SK-N-DZ (cell line): ENCODE measurements at regions not wholly inside any gene's neighbourhood (a gene's known extent, or its start where the extent isn't known, plus 50 kb on each side); places are given as distances from the start of the nearest gene placed in this dataset.

Experiments used
- DNase-seq: peaks from one replicate; pipeline ENCODE4 v3.0.0-alpha.2; 2015; ENCODE audit warnings: low spot score

DNA sequence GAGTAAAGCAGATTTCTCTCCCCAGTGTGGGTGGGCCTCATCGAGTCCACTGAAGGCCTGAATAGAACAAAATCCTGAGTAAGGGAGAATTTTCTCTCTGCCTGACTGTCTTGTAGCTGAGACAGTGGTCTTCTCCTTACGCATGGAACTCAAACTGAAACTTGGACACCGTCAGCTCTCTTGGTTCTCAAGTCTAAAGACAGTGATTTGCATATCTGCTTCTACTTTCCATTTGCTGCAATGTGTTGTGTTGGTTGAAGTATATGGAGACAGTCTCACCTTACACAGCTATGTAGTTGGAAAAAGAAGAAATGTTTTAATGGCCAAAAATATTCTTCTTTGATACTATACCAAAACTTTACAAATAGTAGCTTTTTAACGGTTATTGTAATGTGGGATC is 160.2 kb upstream of the LMNTD1 start:
- DNase-seq: no peak

DNA sequence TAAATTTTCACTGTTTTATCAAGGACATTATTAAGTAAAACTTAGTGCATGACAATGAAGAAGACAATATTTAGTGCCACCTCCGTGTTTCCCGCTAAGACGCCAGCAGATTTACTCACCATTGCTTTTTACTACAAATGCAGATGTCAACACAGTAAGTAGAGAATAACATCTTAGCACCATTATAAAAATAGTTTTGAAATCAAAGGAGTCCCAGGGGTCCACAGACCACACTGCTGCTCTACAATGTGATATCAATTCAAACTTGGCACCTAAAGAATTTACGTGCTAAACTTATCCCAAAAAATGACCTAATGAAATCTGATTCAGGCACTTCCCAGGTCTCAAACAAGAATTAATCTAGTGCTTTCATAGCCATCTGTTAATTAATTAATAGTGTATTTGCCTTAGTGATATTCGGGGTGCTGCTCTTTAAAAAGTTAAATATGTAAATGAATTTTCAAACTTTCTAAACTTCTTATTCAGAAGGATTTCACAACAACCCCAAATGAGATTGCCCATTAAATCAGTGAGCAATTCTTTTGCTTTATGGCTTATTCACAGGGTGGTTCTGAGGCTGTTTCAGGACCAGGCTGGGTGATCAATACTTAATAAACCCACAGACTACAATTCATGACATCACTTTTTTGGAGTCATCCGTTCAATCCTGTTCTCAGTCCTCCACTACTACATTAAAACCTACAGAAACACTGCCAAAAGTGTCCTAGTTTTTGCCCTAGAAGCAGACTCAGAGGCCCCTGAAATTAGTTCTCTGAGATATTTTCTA is 161.3 kb upstream of the LMNTD1 start:
- DNase-seq: no peak

DNA sequence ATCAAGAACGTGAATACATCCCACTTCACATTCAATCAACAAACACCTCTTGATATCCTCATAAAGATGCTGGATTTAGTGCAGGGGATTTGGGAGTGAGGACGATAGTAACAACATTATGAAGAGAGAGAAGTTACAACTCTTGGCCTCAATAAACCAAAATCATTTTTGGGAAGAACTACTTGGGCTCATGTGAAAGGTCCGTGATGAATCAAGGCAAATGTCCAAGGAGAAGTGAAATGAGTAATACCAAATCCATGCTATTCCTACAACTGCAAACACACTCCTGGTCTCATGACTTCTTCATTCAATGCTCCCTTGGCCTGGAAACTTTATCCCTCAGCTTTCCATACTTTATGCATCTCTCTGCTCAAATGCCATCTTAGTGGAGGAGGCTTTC is 162.0 kb upstream of the LMNTD1 start:
- no peak for DNase-seq

DNA sequence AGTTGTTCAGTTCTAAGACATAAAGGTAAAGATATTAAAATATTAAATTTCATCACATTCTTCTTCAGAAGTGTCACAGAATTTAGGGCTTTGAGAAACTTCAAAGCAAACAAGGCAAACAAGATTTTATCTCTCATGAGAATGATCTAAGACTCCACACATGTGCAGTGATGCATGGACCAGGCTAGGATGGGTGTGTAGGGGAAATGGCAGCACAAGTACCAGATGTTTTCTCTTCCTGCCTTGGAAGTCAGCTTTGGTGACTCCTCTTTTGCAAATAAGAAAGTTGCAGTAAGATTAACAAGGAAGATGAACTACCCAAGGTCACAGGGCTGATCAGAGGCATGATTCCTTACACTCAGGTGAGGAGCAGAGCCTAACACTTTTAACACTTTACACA is 163.8 kb upstream of the LMNTD1 start:
- DNase-seq: peak; percentile 85

DNA sequence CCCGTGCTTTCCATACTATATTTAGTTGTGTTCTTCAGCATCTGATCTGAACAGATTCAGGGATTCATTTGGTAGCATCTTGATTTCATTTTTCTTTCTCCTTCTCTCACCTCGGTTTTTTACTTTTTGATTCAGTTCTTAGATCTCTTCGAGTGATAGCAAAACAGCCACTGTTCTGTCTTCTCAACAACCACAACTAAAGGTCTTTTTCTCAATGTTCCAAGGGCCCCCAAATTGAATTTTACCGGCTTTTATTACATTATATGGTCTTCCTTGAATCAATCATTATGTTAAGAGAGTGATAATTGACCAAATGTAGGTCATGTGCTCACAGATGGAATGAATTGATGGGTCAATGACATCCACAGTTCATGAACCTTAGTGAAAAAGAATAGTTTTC is 164.5 kb upstream of the LMNTD1 start:
- peak; percentile 97 for DNase-seq

DNA sequence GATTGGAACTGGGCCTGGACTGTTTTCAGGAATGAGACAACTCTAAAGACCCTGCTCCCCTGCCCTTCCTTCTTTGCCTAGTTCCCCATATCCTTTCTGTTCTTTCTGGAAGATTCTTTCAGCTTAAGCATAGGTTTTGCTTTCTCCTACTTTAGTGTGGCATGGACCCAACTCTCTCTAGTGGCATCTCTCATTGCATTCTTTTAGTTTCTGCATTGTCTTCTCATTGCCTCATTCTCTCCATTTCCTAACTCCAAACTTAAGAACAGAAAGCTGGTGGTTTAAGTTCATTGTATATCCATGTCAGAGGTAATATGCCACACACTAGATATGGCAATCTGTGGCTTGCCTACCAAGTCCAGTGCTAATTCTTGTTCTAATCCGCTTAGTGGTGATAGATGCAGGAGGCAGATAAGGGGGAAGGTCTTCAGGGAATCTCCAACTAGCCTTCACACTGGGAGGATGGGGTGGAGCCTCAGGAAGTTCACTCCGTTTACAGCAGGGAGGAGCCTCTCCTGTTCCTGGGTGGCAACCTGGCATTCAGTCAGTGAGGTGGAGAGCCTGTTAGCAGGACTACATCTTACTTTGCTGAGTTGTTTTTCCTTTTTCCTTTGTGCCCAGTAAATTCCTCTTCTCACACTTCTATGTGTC is 165.1 kb upstream of the LMNTD1 start:
- peak; percentile 93 for DNase-seq

DNA sequence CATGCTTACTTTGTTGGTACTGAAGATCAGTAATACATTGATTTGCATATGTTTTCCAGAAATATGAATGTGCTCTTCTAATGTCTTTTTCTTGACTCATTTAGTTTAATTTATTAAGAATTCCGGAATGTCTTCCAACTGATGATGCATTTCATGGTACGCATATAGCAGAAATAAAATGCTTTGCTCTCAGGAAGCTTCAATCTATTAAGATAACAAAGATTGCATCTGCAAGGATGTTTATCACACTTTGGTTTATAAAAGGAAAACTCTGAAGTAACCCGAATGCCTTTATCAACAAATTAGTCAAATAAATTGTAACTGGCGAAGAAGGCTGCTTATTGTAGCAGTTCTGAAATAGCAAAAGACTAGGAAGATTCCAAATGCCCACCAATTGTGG is 166.4 kb upstream of the LMNTD1 start:
- no peak for DNase-seq

DNA sequence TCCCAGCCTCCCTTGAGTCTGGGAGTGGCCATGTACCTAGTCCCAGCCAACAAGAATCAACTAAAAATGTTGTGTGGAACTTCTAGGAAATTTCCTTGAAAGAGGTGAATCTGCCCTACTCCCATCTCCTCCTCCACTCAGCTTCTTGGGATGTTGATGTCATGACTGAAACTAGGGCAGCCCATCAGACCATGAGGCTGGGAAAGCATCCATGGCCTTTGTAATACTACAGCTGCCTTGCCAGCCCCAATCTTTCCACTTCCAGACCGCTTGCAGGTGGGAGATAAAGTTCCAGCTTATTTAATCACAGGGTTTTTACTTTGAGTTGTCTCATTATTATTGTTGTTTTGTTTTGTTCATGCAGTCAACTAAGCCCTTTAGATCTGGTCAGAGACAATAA is 170.3 kb upstream of the LMNTD1 start:
- no peak for DNase-seq

DNA sequence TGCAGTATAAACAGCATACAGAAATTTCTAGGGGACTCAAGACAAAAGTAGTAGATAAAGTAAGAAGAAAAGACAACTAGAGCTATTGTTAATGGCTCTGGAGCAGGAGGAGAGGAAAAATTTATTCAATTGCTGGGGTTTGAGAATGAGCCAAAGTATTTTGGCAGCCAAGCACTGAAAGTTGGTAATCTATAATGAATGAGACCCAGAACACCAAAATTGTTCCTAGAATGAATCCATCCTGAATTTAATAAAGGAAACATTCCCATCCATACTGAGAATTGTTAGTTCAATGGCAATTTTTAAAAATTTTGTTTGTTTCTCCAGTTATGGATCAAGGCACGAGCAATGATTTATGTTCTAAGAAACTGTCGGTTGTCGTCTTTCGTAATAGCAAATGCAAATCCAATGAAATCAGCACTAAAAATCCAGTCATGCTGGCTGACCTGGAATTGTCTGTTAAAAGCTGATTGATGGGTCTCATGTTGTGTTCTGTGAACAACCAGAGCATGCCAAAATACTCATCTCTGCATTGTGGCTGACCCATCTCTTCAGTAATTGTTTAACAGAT is 170.9 kb upstream of the LMNTD1 start:
- DNase-seq: no peak

DNA sequence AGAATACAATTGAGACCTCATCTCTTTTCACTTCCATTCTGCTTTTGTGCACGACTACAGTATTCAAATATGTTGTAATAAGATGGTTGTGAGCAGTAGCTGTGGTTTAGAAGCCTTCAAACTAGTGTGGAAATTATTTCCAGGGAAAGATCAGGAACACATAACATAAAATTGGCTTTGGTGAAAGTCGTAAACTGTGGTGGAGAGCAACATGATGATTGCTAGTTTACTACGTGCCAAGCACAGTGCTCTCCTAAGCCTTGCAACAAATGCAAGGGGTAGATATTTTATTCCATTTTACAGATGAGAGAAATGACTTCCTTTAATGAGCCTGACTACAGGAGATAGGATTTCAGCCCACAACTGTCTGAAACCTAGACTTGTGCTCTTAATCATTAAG is 172.4 kb upstream of the LMNTD1 start:
- DNase-seq: no peak

DNA sequence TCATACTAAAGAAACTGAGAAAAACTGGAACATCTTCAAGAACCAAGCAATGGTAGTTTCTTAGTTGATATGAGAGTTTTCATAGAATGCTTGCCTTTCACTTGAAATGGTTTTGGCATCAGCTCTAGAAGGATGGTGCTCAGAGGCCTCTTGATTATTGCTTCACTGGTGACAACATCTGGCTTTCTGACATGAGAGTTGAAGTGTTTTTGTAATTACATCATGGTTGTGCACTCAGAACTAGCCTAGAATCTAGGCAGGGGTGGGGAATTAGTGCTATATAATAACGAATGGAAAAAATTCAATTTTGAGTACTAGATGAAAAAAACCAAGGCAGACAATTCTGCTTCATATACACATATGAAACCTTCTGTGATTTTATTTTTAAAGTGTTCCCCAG is 172.8 kb upstream of the LMNTD1 start:
- DNase-seq: no peak

DNA sequence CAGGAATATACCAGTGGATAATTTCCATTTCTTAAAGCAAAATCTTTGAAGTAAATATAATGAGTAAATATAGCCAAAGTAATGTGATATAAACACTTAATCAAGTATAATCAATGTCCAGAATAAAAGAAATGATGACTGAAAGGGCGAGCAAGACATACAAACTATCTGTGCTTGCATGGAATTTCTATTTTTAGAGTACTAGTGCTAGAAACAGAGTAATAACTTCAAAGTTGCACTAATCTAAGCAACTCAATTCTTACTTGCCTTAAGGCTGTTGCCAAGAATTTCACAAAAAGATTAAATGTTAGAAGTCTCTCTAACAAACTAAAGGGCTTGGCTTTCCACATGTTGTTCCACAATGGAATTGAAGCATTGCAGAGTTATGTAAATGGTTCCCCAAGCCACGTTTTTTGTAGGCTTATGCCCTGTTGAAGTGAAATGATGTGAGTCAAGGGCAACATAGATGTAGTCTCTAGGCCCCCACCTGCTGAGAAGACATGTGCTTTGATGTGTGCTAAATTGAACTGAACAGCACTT is 175.0 kb upstream of the LMNTD1 start:
- DNase-seq: no peak

DNA sequence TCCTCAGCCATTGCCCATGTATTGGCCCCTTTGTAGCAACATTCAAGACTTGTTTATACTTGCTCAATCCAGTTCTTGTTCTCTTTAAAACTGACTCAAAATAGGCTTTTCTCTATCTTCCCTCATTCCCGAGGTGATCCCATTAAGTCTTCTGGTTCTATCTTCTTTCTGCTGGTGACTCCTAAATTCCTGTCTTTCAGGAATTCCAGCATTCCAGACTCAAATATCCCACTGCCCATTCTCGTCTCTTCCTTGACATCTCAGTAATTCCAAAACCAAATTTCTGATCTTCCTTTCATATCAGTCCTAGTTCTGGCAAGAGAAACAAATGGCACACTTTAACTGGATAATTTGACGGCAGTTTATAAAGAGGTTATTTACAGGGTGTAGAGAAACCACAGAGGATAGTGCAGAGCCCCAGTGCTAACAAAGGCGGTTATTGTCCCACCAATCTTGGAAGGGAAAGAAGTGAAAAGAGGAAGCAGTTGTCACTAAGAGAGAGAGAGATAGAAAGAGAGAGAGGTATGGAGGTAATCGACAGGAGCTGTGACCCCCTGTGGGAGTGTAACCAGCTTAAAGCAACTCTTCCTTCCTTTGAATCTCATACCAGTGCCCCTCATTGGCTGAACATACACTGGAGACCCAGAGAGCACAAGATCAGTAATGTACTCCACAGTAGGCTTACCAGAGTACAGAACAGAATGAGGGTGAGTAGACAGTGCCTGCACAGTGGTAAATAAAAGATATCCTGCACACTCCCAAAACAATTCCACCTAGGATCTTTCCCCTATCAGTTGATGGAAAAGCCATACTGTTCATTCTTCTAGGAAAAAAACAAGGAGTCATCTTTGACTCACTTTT is 177.6 kb upstream of the LMNTD1 start:
- DNase-seq: no peak

DNA sequence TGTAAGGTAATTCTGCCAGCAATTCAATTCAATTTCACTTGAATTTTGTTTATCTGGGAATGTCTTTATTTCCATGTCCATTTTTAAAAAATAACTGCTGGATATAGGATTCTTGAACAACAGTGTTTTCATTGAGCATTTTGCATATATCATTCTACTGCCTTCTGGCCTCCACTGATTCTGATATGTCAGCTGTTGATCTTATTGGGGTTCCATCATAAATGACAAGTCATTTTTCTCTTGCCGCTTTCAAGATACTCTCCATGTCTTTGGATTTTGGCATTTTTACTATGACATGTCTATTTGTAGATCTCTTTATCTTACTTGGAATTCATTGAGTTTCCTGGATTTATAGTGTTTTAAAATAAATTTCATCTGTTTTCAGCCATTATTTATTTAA is 180.5 kb upstream of the LMNTD1 start:
- DNase-seq: no peak

DNA sequence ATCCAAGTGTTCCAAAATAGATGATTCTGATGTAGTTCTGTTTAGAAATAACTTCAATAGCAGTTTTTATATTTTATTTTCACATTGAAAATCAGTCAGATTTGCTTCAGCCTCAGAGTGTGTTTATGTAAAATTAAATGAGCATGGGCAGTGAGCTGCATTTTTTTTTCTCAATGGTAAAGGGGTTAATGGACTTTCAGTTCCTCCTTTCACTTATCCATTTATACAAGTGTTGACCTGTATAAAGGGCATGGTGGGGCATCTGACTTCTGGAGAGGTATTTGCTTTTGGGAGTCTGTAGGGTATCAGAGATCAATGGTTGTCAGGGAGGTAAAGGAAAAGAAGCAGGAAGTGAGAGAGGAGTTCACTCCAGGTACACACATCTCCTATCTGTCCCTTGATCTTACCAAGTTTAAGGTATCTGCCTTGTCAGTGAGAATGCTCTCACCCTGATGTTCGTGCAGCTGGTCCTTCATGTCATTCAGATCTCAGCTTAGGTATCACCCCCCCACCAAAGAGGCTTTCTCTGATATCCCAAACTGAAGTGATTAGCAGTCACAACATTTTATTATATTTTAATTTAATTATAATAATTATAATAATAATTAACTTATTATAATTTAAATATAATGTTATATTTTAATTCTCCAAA is 181.6 kb upstream of the LMNTD1 start:
- DNase-seq: no peak

DNA sequence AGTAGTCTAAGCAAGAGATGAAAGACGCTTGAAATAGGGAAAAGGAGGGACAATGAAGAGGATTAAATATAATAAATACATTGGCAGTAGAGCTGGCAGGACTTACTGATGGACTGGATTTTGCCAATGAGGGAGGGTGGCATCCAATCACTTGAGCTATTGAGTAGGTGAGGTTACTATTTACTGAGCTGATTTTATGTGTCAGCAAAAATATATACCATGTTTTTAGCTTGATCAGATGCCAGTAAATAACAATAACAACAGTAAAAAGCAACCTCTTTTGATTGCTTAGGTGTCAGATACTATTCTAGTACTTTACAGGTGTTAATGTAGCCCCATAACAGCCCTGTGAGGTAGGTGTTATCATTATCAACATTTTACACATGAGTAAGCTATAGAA is 187.5 kb upstream of the LMNTD1 start:
- no peak for DNase-seq

DNA sequence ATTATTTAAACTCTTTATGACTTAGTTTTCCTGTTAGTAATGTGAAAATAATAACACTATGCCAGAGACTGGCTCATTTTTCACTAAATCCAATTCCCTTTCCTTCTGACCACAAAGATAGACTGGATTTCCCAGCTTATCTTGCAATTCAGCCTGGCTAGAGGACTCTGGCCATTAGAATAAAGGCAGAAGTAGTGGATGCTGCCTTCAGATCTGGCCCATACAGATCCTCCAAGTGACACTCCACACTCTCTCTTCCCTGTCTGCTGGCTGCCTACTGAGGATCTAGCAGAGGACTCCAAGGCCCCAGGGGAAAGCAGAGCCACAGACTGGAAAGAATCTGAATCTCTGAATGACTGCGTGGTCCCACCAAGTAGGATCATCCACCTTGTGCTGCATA is 188.8 kb upstream of the LMNTD1 start:
- DNase-seq: no peak

DNA sequence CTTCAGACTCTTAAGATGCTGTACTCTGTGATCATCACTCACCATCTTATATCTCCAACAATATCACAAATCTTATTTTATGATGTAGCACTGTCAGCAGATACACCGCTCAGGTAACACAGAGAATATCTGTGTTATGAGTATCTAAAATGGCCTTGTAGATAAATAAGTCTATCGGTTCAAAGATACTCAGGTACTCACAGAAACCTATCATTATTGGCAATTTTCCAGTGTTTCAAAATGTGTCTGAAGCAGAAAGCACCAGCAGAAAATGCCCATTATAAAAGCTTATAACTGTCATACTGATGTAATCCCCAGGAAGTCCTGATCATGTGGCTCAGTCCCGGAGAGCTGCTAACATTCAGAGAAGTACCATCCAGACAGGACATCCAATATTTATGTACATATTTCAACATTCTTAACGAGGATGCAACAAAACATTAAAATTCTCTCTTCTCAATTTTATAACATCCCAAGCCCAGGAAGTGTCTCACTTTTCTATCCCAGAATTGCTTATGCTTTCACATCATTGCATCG is 190.7 kb upstream of the LMNTD1 start:
- DNase-seq: no peak

DNA sequence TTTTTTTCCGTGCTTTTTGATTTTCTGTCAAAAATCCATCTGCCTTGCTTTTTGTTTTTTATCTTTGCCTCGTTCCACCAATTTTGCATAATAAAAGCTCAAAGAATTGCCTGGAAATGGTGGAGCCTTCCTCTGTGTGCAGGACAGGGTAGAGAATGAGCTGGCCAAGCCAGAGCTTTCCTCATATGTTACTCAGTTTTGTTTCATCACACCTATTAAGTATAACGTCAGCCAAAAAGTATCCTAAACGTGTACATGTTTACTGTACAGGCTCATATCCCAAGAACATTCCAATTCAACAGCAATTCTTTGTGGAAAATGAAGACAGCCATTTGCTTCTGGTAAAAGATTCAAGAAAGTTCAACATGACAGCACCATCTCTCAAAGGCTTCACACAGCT is 191.2 kb upstream of the LMNTD1 start:
- no peak for DNase-seq

DNA sequence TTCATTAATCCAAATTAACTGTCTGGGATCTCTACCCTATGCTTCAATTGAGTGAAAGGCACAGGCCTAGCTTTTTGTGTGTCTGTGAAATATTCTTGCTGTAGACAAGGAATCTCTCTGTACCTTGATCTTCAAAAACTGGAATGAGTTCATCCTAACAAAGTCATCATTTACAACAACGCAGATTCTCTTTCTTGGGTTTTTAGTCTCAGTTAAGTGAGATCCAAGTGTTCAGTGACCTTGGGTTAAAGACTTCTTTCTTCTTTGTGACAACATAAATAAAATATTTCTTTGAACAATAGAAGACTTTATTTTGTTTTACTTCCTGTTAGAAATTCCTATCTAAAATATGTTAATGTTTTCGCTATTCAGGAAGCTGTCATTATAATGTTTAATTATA is 192.2 kb upstream of the LMNTD1 start:
- no peak for DNase-seq

DNA sequence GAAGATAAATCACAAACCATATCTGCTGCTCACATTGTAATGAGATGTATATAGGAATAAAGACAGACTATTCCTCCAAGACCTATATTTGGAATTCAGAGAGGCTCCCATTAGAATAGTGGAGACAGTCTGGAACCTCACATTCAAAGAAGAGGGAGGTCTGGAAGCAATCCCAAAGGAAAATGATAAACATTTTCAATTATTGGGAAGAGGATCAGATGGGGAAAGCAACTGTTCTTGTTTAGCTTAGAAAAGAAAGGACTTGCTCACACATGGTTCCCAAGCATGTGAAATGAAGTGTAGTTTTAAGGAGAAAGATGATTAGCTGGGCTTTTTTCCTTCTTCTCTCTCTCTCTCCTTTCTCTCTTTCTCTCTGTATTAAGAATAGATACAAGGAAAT is 193.0 kb upstream of the LMNTD1 start:
- no peak for DNase-seq
